ENCODE measurements at regions not wholly inside any gene's neighbourhood (a gene's known extent, or its start where the extent isn't known, plus 50 kb on each side); places are given as distances from the start of the nearest gene placed in this dataset.

DNA sequence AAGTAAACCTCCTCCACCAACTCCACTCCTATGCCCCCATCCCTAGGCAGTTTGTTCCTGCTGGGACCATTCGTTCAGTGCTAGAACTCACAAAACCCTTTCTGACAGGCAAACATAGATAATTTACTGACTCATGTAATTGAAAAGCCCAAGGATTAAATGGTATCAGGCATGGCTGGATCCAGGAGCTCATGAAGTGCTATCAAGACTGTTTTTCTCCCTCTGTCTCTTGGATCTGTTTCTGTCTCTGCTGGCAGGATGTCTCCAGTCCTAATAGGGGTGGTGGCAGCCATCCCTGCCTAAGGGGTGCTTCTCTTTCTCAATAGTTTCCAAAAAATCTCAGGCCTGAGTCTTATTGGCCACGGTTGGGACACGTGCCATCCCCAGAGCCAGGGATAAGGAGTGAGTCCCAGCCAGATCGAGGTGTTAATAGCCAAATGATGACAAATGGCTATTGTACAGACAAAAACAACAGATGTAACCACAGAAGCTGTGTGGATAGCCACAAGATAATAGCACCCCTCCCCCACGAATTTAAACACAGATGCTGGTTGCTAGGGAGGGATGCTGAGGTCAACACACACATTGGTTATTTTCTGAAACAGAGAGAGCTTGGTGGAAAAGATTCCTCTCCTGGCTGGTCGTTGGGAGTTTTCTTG, 168.6 kb downstream of the SHQ1 start:
- no peak for DNase-seq (ENCODE audit: extremely low spot score in 2 of 2)
- Histone ChIP-seq H3K27me3 (no peaks in the 10 kb centered on the region), H3K27ac (no peak overlapping the region), H3K4me1 (no peaks in the 10 kb centered on the region), H3K4me3 (no peak overlapping the region), H3K36me3 (no peaks in the 10 kb centered on the region), H3K9me3 (no peaks in the 10 kb centered on the region)
- TF ChIP-seq POLR2A (IDR thresholded peaks at IDR 0.05): no peak
- TF ChIP-seq, protein P1, sequence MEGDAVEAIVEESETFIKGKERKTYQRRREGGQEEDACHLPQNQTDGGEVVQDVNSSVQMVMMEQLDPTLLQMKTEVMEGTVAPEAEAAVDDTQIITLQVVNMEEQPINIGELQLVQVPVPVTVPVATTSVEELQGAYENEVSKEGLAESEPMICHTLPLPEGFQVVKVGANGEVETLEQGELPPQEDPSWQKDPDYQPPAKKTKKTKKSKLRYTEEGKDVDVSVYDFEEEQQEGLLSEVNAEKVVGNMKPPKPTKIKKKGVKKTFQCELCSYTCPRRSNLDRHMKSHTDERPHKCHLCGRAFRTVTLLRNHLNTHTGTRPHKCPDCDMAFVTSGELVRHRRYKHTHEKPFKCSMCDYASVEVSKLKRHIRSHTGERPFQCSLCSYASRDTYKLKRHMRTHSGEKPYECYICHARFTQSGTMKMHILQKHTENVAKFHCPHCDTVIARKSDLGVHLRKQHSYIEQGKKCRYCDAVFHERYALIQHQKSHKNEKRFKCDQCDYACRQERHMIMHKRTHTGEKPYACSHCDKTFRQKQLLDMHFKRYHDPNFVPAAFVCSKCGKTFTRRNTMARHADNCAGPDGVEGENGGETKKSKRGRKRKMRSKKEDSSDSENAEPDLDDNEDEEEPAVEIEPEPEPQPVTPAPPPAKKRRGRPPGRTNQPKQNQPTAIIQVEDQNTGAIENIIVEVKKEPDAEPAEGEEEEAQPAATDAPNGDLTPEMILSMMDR (IDR thresholded peaks at IDR 0.05): no peak
- no peak for TF ChIP-seq POLR2AphosphoS5 (IDR thresholded peaks at IDR 0.05; ENCODE audit: insufficient read depth in 1 of 2, low read depth in 1 of 2)
- intact Hi-C loops (cut with DNase I): no loop called here

DNA sequence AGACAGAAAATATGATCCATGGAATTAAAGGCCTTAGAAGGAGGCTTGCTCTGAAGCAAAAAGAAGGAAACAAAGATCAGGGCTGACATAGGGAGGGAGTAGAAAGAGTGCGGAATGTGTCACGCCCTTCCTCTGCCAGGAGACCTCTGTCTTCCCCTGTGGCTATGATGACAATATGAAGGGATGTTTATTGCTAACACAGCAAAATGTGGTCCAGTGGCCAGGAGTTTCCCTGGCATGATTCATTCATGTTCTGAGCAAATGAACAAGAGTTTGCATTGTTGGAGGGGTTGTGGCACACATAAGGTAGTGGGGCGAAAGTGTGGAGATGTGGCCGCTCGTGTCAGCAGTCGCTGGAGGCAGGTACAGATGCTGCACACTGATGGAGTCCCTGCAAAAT, 169.4 kb downstream of the SHQ1 start:
- no peak for TF ChIP-seq POLR2AphosphoS5 (IDR thresholded peaks at IDR 0.05; ENCODE audit: insufficient read depth in 1 of 2, low read depth in 1 of 2)
- TF ChIP-seq, protein P1 (IDR thresholded peaks at IDR 0.05): no peak
- no peak for TF ChIP-seq POLR2A (IDR thresholded peaks at IDR 0.05)
- Histone ChIP-seq H3K27ac (no peak overlapping the region), H3K36me3 (no peaks in the 10 kb centered on the region), H3K4me3 (no peak overlapping the region), H3K9me3 (no peaks in the 10 kb centered on the region), H3K27me3 (no peaks in the 10 kb centered on the region), H3K4me1 (no peaks in the 10 kb centered on the region)
- no peak for DNase-seq (ENCODE audit: extremely low spot score in 2 of 2)
- intact Hi-C loops (cut with DNase I): no loop called here

DNA sequence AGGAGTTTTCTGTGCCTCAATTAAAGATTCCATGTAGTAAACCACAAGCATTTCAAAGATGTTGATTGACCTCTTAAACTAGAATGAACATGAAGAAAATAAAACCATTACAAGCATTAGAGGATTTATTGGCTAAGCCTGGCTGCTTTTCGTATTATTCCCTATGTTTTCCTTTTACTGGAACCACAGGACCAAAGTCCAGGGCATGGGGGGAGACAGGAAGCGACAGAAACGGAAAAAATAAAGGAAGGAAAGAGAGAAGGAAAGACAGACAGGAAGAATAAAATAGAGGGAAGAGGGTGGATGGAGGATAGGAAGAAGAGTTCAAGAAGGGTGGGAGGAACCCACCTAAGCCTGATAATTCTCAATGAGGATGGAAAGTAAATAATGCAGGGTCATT, 169.9 kb downstream of the SHQ1 start:
- intact Hi-C loops (cut with DNase I): no loop called here
- Histone ChIP-seq H3K4me1 (no peaks in the 10 kb centered on the region), H3K4me3 (no peak overlapping the region), H3K27ac (no peak overlapping the region), H3K36me3 (no peaks in the 10 kb centered on the region), H3K27me3 (no peaks in the 10 kb centered on the region), H3K9me3 (no peaks in the 10 kb centered on the region)
- TF ChIP-seq POLR2AphosphoS5 (IDR thresholded peaks at IDR 0.05; ENCODE audit: insufficient read depth in 1 of 2, low read depth in 1 of 2): no peak
- no peak for TF ChIP-seq POLR2A (IDR thresholded peaks at IDR 0.05)
- TF ChIP-seq, protein P1 (IDR thresholded peaks at IDR 0.05): no peak
- DNase-seq (ENCODE audit: extremely low spot score in 2 of 2): no peak

DNA sequence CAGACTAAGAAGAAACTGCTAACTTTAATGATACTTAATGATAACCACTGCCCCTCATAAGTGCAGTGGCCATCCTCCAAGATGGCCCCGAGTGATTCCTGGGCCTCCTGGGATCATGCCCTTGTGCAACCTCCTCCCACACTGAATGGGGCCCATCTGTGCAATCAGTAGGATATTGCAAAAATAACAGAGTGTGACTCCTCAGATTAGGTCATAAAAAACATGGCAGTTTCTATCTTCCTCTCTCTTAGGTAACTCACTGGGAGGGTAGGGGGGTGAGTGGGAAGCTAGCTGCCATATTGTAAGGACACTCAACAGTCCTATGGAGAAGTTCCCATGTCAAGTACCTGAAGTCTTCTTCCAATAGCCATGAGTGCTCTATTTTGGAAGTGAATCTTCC, 173.0 kb downstream of the SHQ1 start:
- no peak overlapping the region for H3K27ac ChIP-seq
- TF ChIP-seq POLR2A (IDR thresholded peaks at IDR 0.05) (no peak), POLR2AphosphoS5 (IDR thresholded peaks at IDR 0.05; ENCODE audit: insufficient read depth in 1 of 2, low read depth in 1 of 2) (no peak)
- TF ChIP-seq, protein P1 (IDR thresholded peaks at IDR 0.05): no peak
- H3K4me1 ChIP-seq: no peaks in the 10 kb centered on the region
- intact Hi-C loops (cut with DNase I): no loop called here
- no peak for DNase-seq (ENCODE audit: extremely low spot score in 2 of 2)
- H3K4me3 ChIP-seq: no peak overlapping the region
- no peaks in the 10 kb centered on the region for H3K27me3 ChIP-seq
- H3K36me3 ChIP-seq: no peaks in the 10 kb centered on the region
- H3K9me3 ChIP-seq: no peaks in the 10 kb centered on the region

DNA sequence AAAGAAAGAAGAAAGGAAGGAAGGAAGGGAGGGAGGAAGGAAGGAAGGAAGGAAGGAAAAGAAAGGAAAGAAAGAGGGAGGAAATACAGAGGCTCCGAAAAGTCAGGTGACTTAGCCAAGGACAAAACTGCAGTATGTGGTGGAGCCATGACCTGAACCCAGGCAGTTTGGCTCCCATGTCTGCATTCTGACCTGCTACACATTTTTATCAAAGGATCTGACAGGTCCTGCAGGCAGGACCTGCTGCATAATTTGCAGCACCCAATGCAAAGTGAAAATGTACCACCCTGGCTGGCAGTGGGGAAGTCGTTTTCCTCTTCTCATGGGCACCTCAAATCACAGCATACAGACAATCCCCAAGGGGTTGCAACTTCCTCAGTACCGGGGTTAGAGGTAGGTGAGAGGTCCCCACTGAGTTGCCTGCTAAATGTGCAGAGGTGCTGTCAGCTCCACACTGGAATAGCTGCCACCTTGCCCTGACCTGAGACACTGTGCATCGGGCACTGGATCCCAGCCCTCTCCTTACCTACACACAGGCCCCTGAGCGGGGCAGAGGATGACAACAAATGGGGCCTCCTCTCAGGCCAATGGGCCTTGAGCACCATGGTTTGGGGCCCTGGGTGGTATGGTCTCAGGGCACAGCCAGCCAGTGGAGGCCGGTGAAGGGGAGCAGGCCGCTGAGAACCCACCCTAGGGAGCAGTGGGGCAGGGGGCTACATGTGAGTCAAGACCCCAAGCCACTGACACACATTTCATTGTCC, 175.1 kb downstream of the SHQ1 start:
- Histone ChIP-seq H3K9me3 (no peaks in the 10 kb centered on the region), H3K27me3 (no peaks in the 10 kb centered on the region), H3K27ac (no peak overlapping the region), H3K36me3 (no peaks in the 10 kb centered on the region), H3K4me3 (no peak overlapping the region), H3K4me1 (no peaks in the 10 kb centered on the region)
- DNase-seq (ENCODE audit: extremely low spot score in 2 of 2): no peak
- TF ChIP-seq, protein P1 (IDR thresholded peaks at IDR 0.05): no peak
- TF ChIP-seq POLR2A (IDR thresholded peaks at IDR 0.05) (no peak), POLR2AphosphoS5 (IDR thresholded peaks at IDR 0.05; ENCODE audit: insufficient read depth in 1 of 2, low read depth in 1 of 2) (no peak)
- intact Hi-C loops (cut with DNase I): no loop called here

Data from vagina (tissue), 2 donors.